Activated CD4-positive, alpha-beta T cell treated with anti-CD3 and anti-CD28 coated beads for 48 hours (primary cell): ENCODE measurements at regions not wholly inside any gene's neighbourhood (a gene's known extent, or its start where the extent isn't known, plus 50 kb on each side); places are given as distances from the start of the nearest gene placed in this dataset.

ENCODE experiments used
- DNase-seq: peaks from one replicate; pipeline ENCODE4 v3.0.0-alpha.2; 2020

- no peak for DNase-seq
Measured at GRCh38 chr15:62935300-62936081, 107.1 kb upstream of the TPM1 start.

- DNase-seq = no peak
Measured at GRCh38 chr15:62938825-62939224, 103.7 kb upstream of the TPM1 start.

GRCh38 chr15:62940093-62940754, 102.3 kb upstream of the TPM1 start:
- no peak for DNase-seq

GRCh38 chr15:62940755-62941361, 101.7 kb upstream of the TPM1 start:
- DNase-seq = peak; percentile 41

GRCh38 chr15:62941699-62942098, 100.8 kb upstream of the TPM1 start:
- no peak for DNase-seq

GRCh38 chr15:62942428-62942827, 100.1 kb upstream of the TPM1 start:
- DNase-seq = no peak

GRCh38 chr15:62945063-62945462, 97.5 kb upstream of the TPM1 start:
- DNase-seq = no peak

GRCh38 chr15:62945760-62946159, 96.8 kb upstream of the TPM1 start:
- DNase-seq = no peak

GRCh38 chr15:62946940-62947339, 95.6 kb upstream of the TPM1 start:
- no peak for DNase-seq

- no peak for DNase-seq
Measured at GRCh38 chr15:62950462-62950931, 92.0 kb upstream of the TPM1 start.

GRCh38 chr15:62951481-62951880, 91.1 kb upstream of the TPM1 start:
- no peak for DNase-seq

- DNase-seq = no peak
Measured at GRCh38 chr15:62953021-62953420, 89.5 kb upstream of the TPM1 start.

GRCh38 chr15:62953496-62954045, 89.0 kb upstream of the TPM1 start:
- no peak for DNase-seq

- DNase-seq = no peak
Measured at GRCh38 chr15:62957130-62957529, 85.4 kb upstream of the TPM1 start.

- no peak for DNase-seq
Measured at GRCh38 chr15:62958528-62959363, 83.8 kb upstream of the TPM1 start.

- DNase-seq = no peak
Measured at GRCh38 chr15:62961134-62961533, 81.4 kb upstream of the TPM1 start.

- no peak for DNase-seq
Measured at GRCh38 chr15:62962101-62962995, 80.2 kb upstream of the TPM1 start.

- DNase-seq = no peak
Measured at GRCh38 chr15:62964251-62964650, 78.3 kb upstream of the TPM1 start.

GRCh38 chr15:62966294-62967078, 76.1 kb upstream of the TPM1 start:
- DNase-seq = no peak

- DNase-seq = no peak
Measured at GRCh38 chr15:62968699-62969098, 73.8 kb upstream of the TPM1 start.
